Adrenal gland (tissue), 9 donors: ENCODE measurements at regions not wholly inside any gene's neighbourhood (a gene's known extent, or its start where the extent isn't known, plus 50 kb on each side); places are given as distances from the start of the nearest gene placed in this dataset.
"Not testable (repeated sequence)": the region's sequence is repeated elsewhere in the genome, so short reads cannot be mapped to it uniquely, and the experiment has no call there.

ENCODE experiments used
- DNase-seq, 7 donors: peaks; one replicate each; pipeline ENCODE4 v3.0.0-alpha.2; 2019 to 2020
- H3K27ac ChIP-seq, 5 donors: fragments of 200-600 bp; sonication (generic) in 4 of 5; 1 replicate in 3 of 5; 2 replicates in 2 of 5; pipeline versions ENCODE4 v1.5.1 to v1.8.0; 2016 to 2020; ENCODE audit warnings: mild to moderate bottlenecking in 1 of 5
- H3K27me3 ChIP-seq: fragments of 200-600 bp; 2 replicates; pipeline ENCODE4 v1.8.0; 2021
- H3K36me3 ChIP-seq, 2 donors: fragments of 200-600 bp; replicated peaks in 1 of 2; 1 replicate in 1 of 2; 2 replicates in 1 of 2; pipeline versions ENCODE4 v1.5.1 to v1.8.0; 2018 to 2022
- H3K4me1 ChIP-seq, 2 donors: fragments of 200-600 bp; replicated peaks in 1 of 2; 1 replicate in 1 of 2; 2 replicates in 1 of 2; pipeline versions ENCODE4 v1.5.1 to v1.8.0; 2018 to 2021
- H3K4me3 ChIP-seq, 4 donors: fragments of 200-600 bp; sonication (generic) in 3 of 4; one replicate each; pipeline ENCODE4 v1.5.1; 2016 to 2018
- H3K9me3 ChIP-seq, 3 donors: fragments of 200-600 bp; sonication (generic) in 1 of 3; replicated peaks in 1 of 3; 1 replicate in 2 of 3; 2 replicates in 1 of 3; pipeline versions ENCODE4 v1.5.1 to v1.8.0; 2016 to 2021
- CTCF ChIP-seq, 6 experiments: fragments of 450-650 bp in 4 of 6; fragments of 200-600 bp in 2 of 6; sonication (generic) in 1 of 6; IDR thresholded peaks; 1 replicate in 5 of 6; 2 replicates in 1 of 6; pipeline versions ENCODE4 v1.5.1 to v1.8.0; 2016 to 2021; ENCODE audit warnings: antibody characterized with exemption in 6 of 6, mild to moderate bottlenecking in 2 of 6, moderate library complexity in 1 of 6
- POLR2A ChIP-seq, 2 donors: fragments of 450-650 bp; IDR thresholded peaks; one replicate each; pipeline ENCODE4 v1.6.1; 2017; ENCODE audit warnings: antibody characterized with exemption in 2 of 2, mild to moderate bottlenecking in 2 of 2, moderate library complexity in 1 of 2
- WGBS, 4 donors: extraction: QIAGEN DNeasy Blood & Tissue Kit in 2 of 4; methylation state at CpG; one replicate each; pipeline versions ENCODE4 v1.1.5 to v1.1.7; 2013 to 2017; 5-methylcytosine and 5-hydroxymethylcytosine counted together
- intact Hi-C, 2 donors: fragments of 100-400 bp; cut with DNase I; formaldehyde crosslinking; loops; one replicate each; pipeline versions ENCODE4 v1.14.1 to v1.15.0; 2022 to 2023
- donor health status: healthy with polysubstance abuse.
- donor health status: Bipolar disorder and iron deficiency.
- donor health status: DM: yes; HTN: yes; CAD: no.
- donor health status: DM: no; HTN: no; CAD: no.
- donor health status: DM: no; HTN: no; CAD: no.

- H3K27ac ChIP-seq: no peak overlapping the region
- TF ChIP-seq CTCF (IDR thresholded peaks at IDR 0.05): no peak
- no peak for TF ChIP-seq POLR2A (IDR thresholded peaks at IDR 0.05)
- H3K4me1 ChIP-seq: no peaks in the 10 kb centered on the region
- 31 to 42% (median 38%) methylated on average over 2 of the region's 2 CpGs for WGBS, 4 donors
- no peaks in the 10 kb centered on the region for H3K27me3 ChIP-seq
- H3K9me3 ChIP-seq: no peaks in the 10 kb centered on the region
- intact Hi-C loops: loop anchor here in 1 of 2 donors (10.0 kb wide), 2 partner anchors 75 to 555 kb away; no protein-coding TSS in a partner anchor
- DNase-seq: no peak
- no peaks in the 10 kb centered on the region for H3K36me3 ChIP-seq
- H3K4me3 ChIP-seq: no peak overlapping the region
These were observed 90.9 kb upstream of the SLCO6A1 start for GRCh38 chr5:102589661-102590060.

- H3K36me3 ChIP-seq: no peaks in the 10 kb centered on the region
- intact Hi-C loops: no loop called here
- no peaks in the 10 kb centered on the region for H3K4me1 ChIP-seq
- no peak for DNase-seq
- H3K27ac ChIP-seq: no peak overlapping the region
- H3K4me3 ChIP-seq: no peak overlapping the region
- H3K27me3 ChIP-seq: no peaks in the 10 kb centered on the region
- H3K9me3 ChIP-seq: no peaks in the 10 kb centered on the region
- no peak for TF ChIP-seq POLR2A (IDR thresholded peaks at IDR 0.05)
- no peak for TF ChIP-seq CTCF (IDR thresholded peaks at IDR 0.05)
- WGBS, 4 donors: 93 to 96% (median 94%) methylated on average over 3 of the region's 3 CpGs
These were observed 91.7 kb upstream of the SLCO6A1 start for GRCh38 chr5:102590467-102590866.

- intact Hi-C loops: no loop called here
- no peaks in the 10 kb centered on the region for H3K36me3 ChIP-seq
These were observed 92.8 kb upstream of the SLCO6A1 start for GRCh38 chr5:102591650-102592049.

GRCh38 chr5:102592586-102592985, 93.8 kb upstream of the SLCO6A1 start:
- H3K9me3 ChIP-seq, H3K36me3 ChIP-seq, intact Hi-C loops, H3K27ac ChIP-seq, H3K4me3 ChIP-seq, DNase-seq, H3K27me3 ChIP-seq, H3K4me1 ChIP-seq: not testable (repeated sequence)
- 91 to 97% (median 93%) methylated on average over 3 of the region's 3 CpGs for WGBS, 4 donors

More at GRCh38 chr5:102591650-102592049, 92.8 kb upstream of the SLCO6A1 start:
- Histone ChIP-seq H3K27me3 (no peaks in the 10 kb centered on the region), H3K9me3 (no peaks in the 10 kb centered on the region), H3K27ac (no peak overlapping the region), H3K4me1 (no peaks in the 10 kb centered on the region), H3K4me3 (no peak overlapping the region)
- 74 to 89% (median 79%) methylated on average over 5 of the region's 5 CpGs for WGBS, 4 donors
- TF ChIP-seq POLR2A (IDR thresholded peaks at IDR 0.05) (no peak), CTCF (IDR thresholded peaks at IDR 0.05) (no peak)
- DNase-seq: no peak

GRCh38 chr5:102594192-102594591, 95.4 kb upstream of the SLCO6A1 start:
- TF ChIP-seq CTCF (IDR thresholded peaks at IDR 0.05) (no peak), POLR2A (IDR thresholded peaks at IDR 0.05) (no peak)
- no peaks in the 10 kb centered on the region for H3K9me3 ChIP-seq
- intact Hi-C loops: no loop called here

More at GRCh38 chr5:102594192-102594591, 95.4 kb upstream of the SLCO6A1 start:
- Histone ChIP-seq H3K4me3 (no peak overlapping the region), H3K36me3 (no peaks in the 10 kb centered on the region), H3K4me1 (no peaks in the 10 kb centered on the region), H3K27me3 (no peaks in the 10 kb centered on the region), H3K27ac (no peak overlapping the region)
- WGBS, 4 donors: 59 to 80% (median 72%) methylated on average over 1 of the region's 1 CpG
- DNase-seq: no peak
